ENCODE measurements at regions not wholly inside any gene's neighbourhood (a gene's known extent, or its start where the extent isn't known, plus 50 kb on each side); places are given as distances from the start of the nearest gene placed in this dataset.

GRCh38 chr15:29567336-29567735 lies 254.9 kb downstream of the TJP1 start:
- H3K79me2 ChIP-seq (ENCODE audit: low read depth) = no peaks in the 10 kb centered on the region
- no peak overlapping the region for H3K4me3 Mint-ChIP-seq
- H3K27me3 ChIP-seq = peaks cover 39% of the 10 kb centered on the region
- H3K4me3 ChIP-seq = no peak overlapping the region
- peaks cover 15% of the 10 kb centered on the region for H3K4me1 ChIP-seq
- peaks cover 25% of the 10 kb centered on the region for H3K4me1 Mint-ChIP-seq
- no peak overlapping the region for H3K4me2 ChIP-seq
- H4K20me1 ChIP-seq (ENCODE audit: low read depth) = peaks cover 23% of the 10 kb centered on the region
- peaks cover 6% of the 10 kb centered on the region for H3K27me3 Mint-ChIP-seq (ENCODE audit: insufficient read depth, low read depth)
- no peak for DNase-seq (ENCODE audit: low spot score)
- no peak overlapping the region for H3K27ac ChIP-seq
- no peaks in the 10 kb centered on the region for H3K36me3 Mint-ChIP-seq
- no peaks in the 10 kb centered on the region for H3K36me3 ChIP-seq
- TF ChIP-seq CTCF (IDR thresholded peaks at IDR 0.05) (no peak), EZH2 (IDR thresholded peaks at IDR 0.05) (no peak), EZH2phosphoT487 (IDR thresholded peaks at IDR 0.05) (no peak)
- no peak overlapping the region for H3K9ac ChIP-seq
- H3K9me3 Mint-ChIP-seq = peaks cover 4% of the 10 kb centered on the region
- peaks cover 24% of the 10 kb centered on the region for H3F3A ChIP-seq (ENCODE audit: low read depth)
- H3K9me3 ChIP-seq (ENCODE audit: low read depth) = no peaks in the 10 kb centered on the region
- no peak overlapping the region for H2AFZ ChIP-seq (replicated peaks)
- H3K27ac Mint-ChIP-seq = no peak overlapping the region

GRCh38 chr15:29566914-29567313 lies 255.4 kb downstream of the TJP1 start:
- H3K27me3 ChIP-seq = peaks cover 34% of the 10 kb centered on the region
- H3K9me3 ChIP-seq (ENCODE audit: low read depth) = no peaks in the 10 kb centered on the region
- peaks cover 19% of the 10 kb centered on the region for H4K20me1 ChIP-seq (ENCODE audit: low read depth)
- H3K4me1 ChIP-seq = peaks cover 11% of the 10 kb centered on the region
- DNase-seq (ENCODE audit: low spot score) = peak; percentile 44
- H3K9me3 Mint-ChIP-seq = peaks cover 4% of the 10 kb centered on the region
- no peak overlapping the region for H3K4me2 ChIP-seq
- peaks cover 6% of the 10 kb centered on the region for H3K27me3 Mint-ChIP-seq (ENCODE audit: insufficient read depth, low read depth)
- H3F3A ChIP-seq (ENCODE audit: low read depth) = peaks cover 19% of the 10 kb centered on the region
- no peak overlapping the region for H3K4me3 Mint-ChIP-seq
- TF ChIP-seq EZH2phosphoT487 (IDR thresholded peaks at IDR 0.05) (no peak), CTCF (IDR thresholded peaks at IDR 0.05) (no peak), EZH2 (IDR thresholded peaks at IDR 0.05) (no peak)
- H3K4me1 Mint-ChIP-seq = peaks cover 21% of the 10 kb centered on the region
- no peaks in the 10 kb centered on the region for H3K36me3 Mint-ChIP-seq
- H2AFZ ChIP-seq (replicated peaks) = no peak overlapping the region
- no peak overlapping the region for H3K4me3 ChIP-seq
- no peaks in the 10 kb centered on the region for H3K36me3 ChIP-seq
- H3K79me2 ChIP-seq (ENCODE audit: low read depth) = no peaks in the 10 kb centered on the region
- no peak overlapping the region for H3K27ac ChIP-seq
- H3K9ac ChIP-seq = no peak overlapping the region
- no peak overlapping the region for H3K27ac Mint-ChIP-seq

- DNase-seq (ENCODE audit: low spot score) = no peak
Measured at GRCh38 chr15:29563112-29563511, 259.2 kb downstream of the TJP1 start.

More at GRCh38 chr15:29563112-29563511, 259.2 kb downstream of the TJP1 start:
- no peak overlapping the region for H3K27ac ChIP-seq
- no peak overlapping the region for H2AFZ ChIP-seq (replicated peaks)
- peaks cover 3% of the 10 kb centered on the region for H3K27me3 Mint-ChIP-seq (ENCODE audit: insufficient read depth, low read depth)
- H3F3A ChIP-seq (ENCODE audit: low read depth) = no peaks in the 10 kb centered on the region
- H3K4me1 ChIP-seq = no peaks in the 10 kb centered on the region
- peaks cover 6% of the 10 kb centered on the region for H3K4me1 Mint-ChIP-seq
- no peaks in the 10 kb centered on the region for H3K36me3 ChIP-seq
- no peak overlapping the region for H3K27ac Mint-ChIP-seq
- no peak overlapping the region for H3K4me3 Mint-ChIP-seq
- no peaks in the 10 kb centered on the region for H3K9me3 ChIP-seq (ENCODE audit: low read depth)
- no peak for TF ChIP-seq EZH2 (IDR thresholded peaks at IDR 0.05)
- TF ChIP-seq EZH2phosphoT487 (IDR thresholded peaks at IDR 0.05) = no peak
- no peak for TF ChIP-seq CTCF (IDR thresholded peaks at IDR 0.05)
- no peaks in the 10 kb centered on the region for H3K79me2 ChIP-seq (ENCODE audit: low read depth)
- H3K36me3 Mint-ChIP-seq = no peaks in the 10 kb centered on the region
- H3K9ac ChIP-seq = no peak overlapping the region
- no peak overlapping the region for H3K4me3 ChIP-seq
- no peak overlapping the region for H3K4me2 ChIP-seq
- H3K27me3 ChIP-seq = peaks cover 2% of the 10 kb centered on the region
- peaks cover 8% of the 10 kb centered on the region for H3K9me3 Mint-ChIP-seq
- H4K20me1 ChIP-seq (ENCODE audit: low read depth) = no peaks in the 10 kb centered on the region
